OCI-LY1 (cell line): ENCODE measurements at regions not wholly inside any gene's neighbourhood (a gene's known extent, or its start where the extent isn't known, plus 50 kb on each side); places are given as distances from the start of the nearest gene placed in this dataset.
"Not testable (repeated sequence)": the region's sequence is repeated elsewhere in the genome, so short reads cannot be mapped to it uniquely, and the experiment has no call there.

Experiments
- H2AFZ ChIP-seq: fragments of 200-600 bp; sonication (generic), shearing (Covaris generic); 2 replicates; pipeline ENCODE4 v1.6.0; 2014; ENCODE audit warnings: antibody characterized with exemption, mild to moderate bottlenecking, low read length
- H3F3A ChIP-seq: fragments of 200-600 bp; sonication (generic), shearing (Covaris generic); 2 replicates; pipeline ENCODE4 v1.6.0; 2014; ENCODE audit warnings: mild to moderate bottlenecking, antibody characterized with exemption, low read length, moderate library complexity; ENCODE audit not compliant: insufficient read depth
- H3K27ac ChIP-seq: fragments of 200-600 bp; sonication (generic); 2 replicates; pipeline ENCODE4 v1.5.1; 2014; ENCODE audit warnings: low read length, mixed run types, mild to moderate bottlenecking, low read depth; ENCODE audit not compliant: poor library complexity, severe bottlenecking
- H3K27me3 ChIP-seq: fragments of 200-600 bp; sonication (generic); 2 replicates; pipeline ENCODE4 v1.6.0; 2014; ENCODE audit warnings: antibody characterized with exemption, mild to moderate bottlenecking, low read length, moderate library complexity; ENCODE audit not compliant: insufficient read depth
- H3K36me3 ChIP-seq: fragments of 200-600 bp; sonication (generic); 2 replicates; pipeline ENCODE4 v1.6.1; 2014; ENCODE audit warnings: mild to moderate bottlenecking, antibody characterized with exemption, low read length, moderate library complexity, mixed read lengths; ENCODE audit not compliant: insufficient read depth
- H3K4me1 ChIP-seq: fragments of 200-600 bp; sonication (generic); 2 replicates; pipeline ENCODE4 v1.5.1; 2014; ENCODE audit warnings: mild to moderate bottlenecking, low read length, moderate library complexity; ENCODE audit not compliant: insufficient read depth, severe bottlenecking
- H3K4me2 ChIP-seq: fragments of 200-600 bp; sonication (generic), shearing (Covaris generic); 2 replicates; pipeline ENCODE4 v1.6.1; 2014; ENCODE audit warnings: low read length
- H3K4me3 ChIP-seq: fragments of 200-600 bp; sonication (generic); 2 replicates; pipeline ENCODE4 v1.5.1; 2014; ENCODE audit warnings: low read length, low read depth, mild to moderate bottlenecking, mixed read lengths; ENCODE audit not compliant: poor library complexity, severe bottlenecking
- H3K79me2 ChIP-seq: fragments of 200-600 bp; shearing (Covaris generic); 2 replicates; pipeline ENCODE4 v1.6.1; 2016; ENCODE audit warnings: mixed run types, low read length, mixed read lengths; ENCODE audit not compliant: insufficient read depth
- H3K9ac ChIP-seq: fragments of 200-600 bp; sonication (generic), shearing (Covaris generic); 2 replicates; pipeline ENCODE4 v1.6.1; 2014; ENCODE audit warnings: mild to moderate bottlenecking, low read length, mixed read lengths
- H3K9me2 ChIP-seq: fragments of 200-600 bp; sonication (generic), shearing (Covaris generic); 2 replicates; pipeline ENCODE4 v1.6.1; 2014; ENCODE audit warnings: low read depth, mild to moderate bottlenecking, low read length, mixed read lengths
- H3K9me3 ChIP-seq: fragments of 200-600 bp; shearing (Covaris generic); 2 replicates; pipeline ENCODE4 v1.6.1; 2014; ENCODE audit warnings: low read length, mixed read lengths
- H4K20me1 ChIP-seq: fragments of 200-600 bp; sonication (generic), shearing (Covaris generic); 2 replicates; pipeline ENCODE4 v1.6.0; 2016; ENCODE audit warnings: mild to moderate bottlenecking, low read length; ENCODE audit not compliant: insufficient read depth
- EZH2 ChIP-seq: fragments of 200-600 bp; sonication (generic), shearing (Covaris generic); IDR thresholded peaks from 2 replicates; pipeline ENCODE4 v1.8.0; 2017; ENCODE audit warnings: borderline replicate concordance, mixed run types, mild to moderate bottlenecking, antibody characterized with exemption, low read length, moderate library complexity, mixed read lengths
- TF ChIP-seq, protein P1 (sequence below): fragments of 200-600 bp; sonication (generic), shearing (Covaris generic); IDR thresholded peaks from 2 replicates; pipeline ENCODE4 v1.5.1; 2017; ENCODE audit warnings: mild to moderate bottlenecking, antibody characterized with exemption, low read length, moderate library complexity, mixed read lengths

GRCh38 chr4:29372971-29373370 is 1347.2 kb upstream of the PCDH7 start:
- H3K79me2 ChIP-seq = no peaks in the 10 kb centered on the region
- no peak overlapping the region for H3K27ac ChIP-seq
- H2AFZ ChIP-seq = no peak overlapping the region
- no peaks in the 10 kb centered on the region for H3K36me3 ChIP-seq
- H3K9me2 ChIP-seq = no peaks in the 10 kb centered on the region
- no peak overlapping the region for H3K9ac ChIP-seq
- no peaks in the 10 kb centered on the region for H4K20me1 ChIP-seq
- no peak for TF ChIP-seq EZH2
- TF ChIP-seq, protein P1, sequence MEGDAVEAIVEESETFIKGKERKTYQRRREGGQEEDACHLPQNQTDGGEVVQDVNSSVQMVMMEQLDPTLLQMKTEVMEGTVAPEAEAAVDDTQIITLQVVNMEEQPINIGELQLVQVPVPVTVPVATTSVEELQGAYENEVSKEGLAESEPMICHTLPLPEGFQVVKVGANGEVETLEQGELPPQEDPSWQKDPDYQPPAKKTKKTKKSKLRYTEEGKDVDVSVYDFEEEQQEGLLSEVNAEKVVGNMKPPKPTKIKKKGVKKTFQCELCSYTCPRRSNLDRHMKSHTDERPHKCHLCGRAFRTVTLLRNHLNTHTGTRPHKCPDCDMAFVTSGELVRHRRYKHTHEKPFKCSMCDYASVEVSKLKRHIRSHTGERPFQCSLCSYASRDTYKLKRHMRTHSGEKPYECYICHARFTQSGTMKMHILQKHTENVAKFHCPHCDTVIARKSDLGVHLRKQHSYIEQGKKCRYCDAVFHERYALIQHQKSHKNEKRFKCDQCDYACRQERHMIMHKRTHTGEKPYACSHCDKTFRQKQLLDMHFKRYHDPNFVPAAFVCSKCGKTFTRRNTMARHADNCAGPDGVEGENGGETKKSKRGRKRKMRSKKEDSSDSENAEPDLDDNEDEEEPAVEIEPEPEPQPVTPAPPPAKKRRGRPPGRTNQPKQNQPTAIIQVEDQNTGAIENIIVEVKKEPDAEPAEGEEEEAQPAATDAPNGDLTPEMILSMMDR = no peak
- H3F3A ChIP-seq = no peaks in the 10 kb centered on the region
- H3K27me3 ChIP-seq = no peaks in the 10 kb centered on the region
- H3K4me1 ChIP-seq = no peaks in the 10 kb centered on the region
- H3K9me3 ChIP-seq = no peaks in the 10 kb centered on the region
- no peak overlapping the region for H3K4me3 ChIP-seq
- no peak overlapping the region for H3K4me2 ChIP-seq

GRCh38 chr4:29375716-29376115 is 1344.5 kb upstream of the PCDH7 start:
- H4K20me1 ChIP-seq = no peaks in the 10 kb centered on the region
- no peaks in the 10 kb centered on the region for H3K4me1 ChIP-seq
- TF ChIP-seq, protein P1 = no peak
- no peak for TF ChIP-seq EZH2
- no peaks in the 10 kb centered on the region for H3K27me3 ChIP-seq
- no peaks in the 10 kb centered on the region for H3K36me3 ChIP-seq
- no peak overlapping the region for H3K27ac ChIP-seq
- H3F3A ChIP-seq = no peaks in the 10 kb centered on the region
- no peaks in the 10 kb centered on the region for H3K9me3 ChIP-seq
- no peaks in the 10 kb centered on the region for H3K9me2 ChIP-seq
- H2AFZ ChIP-seq = no peak overlapping the region
- no peaks in the 10 kb centered on the region for H3K79me2 ChIP-seq
- no peak overlapping the region for H3K9ac ChIP-seq
- H3K4me3 ChIP-seq = no peak overlapping the region
- no peak overlapping the region for H3K4me2 ChIP-seq

GRCh38 chr4:29378237-29378636 is 1341.9 kb upstream of the PCDH7 start:
- H3K27me3 ChIP-seq, H3K79me2 ChIP-seq, H3K9ac ChIP-seq, H3K4me2 ChIP-seq, H3K27ac ChIP-seq, H3K9me3 ChIP-seq, H3K36me3 ChIP-seq, H3K4me1 ChIP-seq, H3K9me2 ChIP-seq, H3F3A ChIP-seq, H2AFZ ChIP-seq, H4K20me1 ChIP-seq, H3K4me3 ChIP-seq: not testable (repeated sequence)

DNA sequence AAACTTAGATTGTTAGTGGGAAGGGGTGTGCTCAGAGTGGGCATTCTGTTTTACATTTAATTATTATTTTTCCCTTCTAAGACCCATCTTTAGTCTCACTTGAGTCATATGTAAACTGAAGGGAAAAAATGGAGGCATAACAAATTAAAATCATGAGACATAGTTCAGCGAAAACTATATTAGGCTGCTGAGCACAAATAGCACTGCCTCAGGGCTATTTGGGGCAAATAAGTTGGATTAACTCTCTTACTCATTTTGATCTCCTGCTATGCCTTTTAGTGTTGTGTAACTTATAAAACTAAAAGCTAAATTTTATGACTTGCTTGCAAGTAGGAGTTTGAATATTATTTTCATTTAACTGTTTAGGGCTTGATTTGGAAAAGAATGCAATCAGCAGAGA is 1329.2 kb upstream of the PCDH7 start:
- Histone ChIP-seq H3F3A (no peaks in the 10 kb centered on the region), H3K4me2 (no peak overlapping the region), H4K20me1 (no peaks in the 10 kb centered on the region), H3K9me2 (no peaks in the 10 kb centered on the region), H3K4me3 (no peak overlapping the region), H2AFZ (no peak overlapping the region), H3K9me3 (no peaks in the 10 kb centered on the region), H3K4me1 (no peaks in the 10 kb centered on the region), H3K9ac (no peak overlapping the region), H3K79me2 (no peaks in the 10 kb centered on the region), H3K27me3 (no peaks in the 10 kb centered on the region), H3K27ac (no peak overlapping the region), H3K36me3 (no peaks in the 10 kb centered on the region)
- TF ChIP-seq EZH2 = no peak
- TF ChIP-seq, protein P1 = no peak
